ENCODE measurements at regions not wholly inside any gene's neighbourhood (a gene's known extent, or its start where the extent isn't known, plus 50 kb on each side); places are given as distances from the start of the nearest gene placed in this dataset.

DNA sequence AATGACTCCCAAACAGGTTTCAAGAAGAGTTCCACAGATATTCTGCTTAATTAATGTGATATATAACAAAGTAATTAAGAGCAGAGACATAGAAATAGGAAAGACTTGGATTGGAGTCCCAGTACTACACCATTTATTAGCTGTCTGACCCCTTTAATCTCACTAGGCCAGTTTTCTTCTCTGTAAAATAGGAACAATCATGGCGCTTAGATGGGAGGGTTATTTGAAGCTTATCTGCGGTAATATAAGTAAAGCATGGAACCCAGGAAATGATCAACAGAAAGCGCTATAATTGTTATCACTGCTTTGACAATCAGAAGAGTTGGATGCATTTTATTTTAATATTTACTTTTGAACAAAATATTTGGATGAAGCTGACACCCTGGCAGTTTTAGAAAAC is 71.3 kb upstream of the IFNE start:
- no peak overlapping the region for H3K4me2 ChIP-seq
- peaks cover 9% of the 10 kb centered on the region for H3K4me1 ChIP-seq
- H3K9me3 ChIP-seq (ENCODE audit: low read depth): no peaks in the 10 kb centered on the region
- H3K27me3 ChIP-seq: peaks cover 15% of the 10 kb centered on the region
- Mint-ChIP-seq H3K27ac (no peak overlapping the region), H3K36me3 (no peaks in the 10 kb centered on the region), H3K9me3 (no peaks in the 10 kb centered on the region), H3K4me1 (peaks cover 7% of the 10 kb centered on the region), H3K4me3 (no peak overlapping the region), H3K27me3 (ENCODE audit: insufficient read depth, low read depth) (peaks cover 4% of the 10 kb centered on the region)
- no peak overlapping the region for H3K4me3 ChIP-seq
- peaks cover 8% of the 10 kb centered on the region for H4K20me1 ChIP-seq (ENCODE audit: low read depth)
- no peak overlapping the region for H2AFZ ChIP-seq (replicated peaks)
- TF ChIP-seq EZH2 (IDR thresholded peaks at IDR 0.05): no peak
- TF ChIP-seq EZH2phosphoT487 (IDR thresholded peaks at IDR 0.05): no peak
- TF ChIP-seq, protein P1, sequence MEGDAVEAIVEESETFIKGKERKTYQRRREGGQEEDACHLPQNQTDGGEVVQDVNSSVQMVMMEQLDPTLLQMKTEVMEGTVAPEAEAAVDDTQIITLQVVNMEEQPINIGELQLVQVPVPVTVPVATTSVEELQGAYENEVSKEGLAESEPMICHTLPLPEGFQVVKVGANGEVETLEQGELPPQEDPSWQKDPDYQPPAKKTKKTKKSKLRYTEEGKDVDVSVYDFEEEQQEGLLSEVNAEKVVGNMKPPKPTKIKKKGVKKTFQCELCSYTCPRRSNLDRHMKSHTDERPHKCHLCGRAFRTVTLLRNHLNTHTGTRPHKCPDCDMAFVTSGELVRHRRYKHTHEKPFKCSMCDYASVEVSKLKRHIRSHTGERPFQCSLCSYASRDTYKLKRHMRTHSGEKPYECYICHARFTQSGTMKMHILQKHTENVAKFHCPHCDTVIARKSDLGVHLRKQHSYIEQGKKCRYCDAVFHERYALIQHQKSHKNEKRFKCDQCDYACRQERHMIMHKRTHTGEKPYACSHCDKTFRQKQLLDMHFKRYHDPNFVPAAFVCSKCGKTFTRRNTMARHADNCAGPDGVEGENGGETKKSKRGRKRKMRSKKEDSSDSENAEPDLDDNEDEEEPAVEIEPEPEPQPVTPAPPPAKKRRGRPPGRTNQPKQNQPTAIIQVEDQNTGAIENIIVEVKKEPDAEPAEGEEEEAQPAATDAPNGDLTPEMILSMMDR (IDR thresholded peaks at IDR 0.05): no peak
- no peak overlapping the region for H3K9ac ChIP-seq
- H3K36me3 ChIP-seq: no peaks in the 10 kb centered on the region
- no peak overlapping the region for H3K27ac ChIP-seq
- no peaks in the 10 kb centered on the region for H3F3A ChIP-seq (ENCODE audit: low read depth)
- DNase-seq (ENCODE audit: low spot score): no peak
- H3K79me2 ChIP-seq (ENCODE audit: low read depth): no peaks in the 10 kb centered on the region

- Histone ChIP-seq H3K9ac (no peak overlapping the region), H3K36me3 (no peaks in the 10 kb centered on the region), H4K20me1 (ENCODE audit: low read depth) (peaks cover 8% of the 10 kb centered on the region), H2AFZ (replicated peaks) (no peak overlapping the region), H3K4me2 (no peak overlapping the region), H3K27ac (no peak overlapping the region), H3K27me3 (peaks cover 26% of the 10 kb centered on the region), H3K4me1 (peaks cover 15% of the 10 kb centered on the region), H3K4me3 (no peak overlapping the region), H3K9me3 (ENCODE audit: low read depth) (no peaks in the 10 kb centered on the region), H3K79me2 (ENCODE audit: low read depth) (no peaks in the 10 kb centered on the region), H3F3A (ENCODE audit: low read depth) (no peaks in the 10 kb centered on the region)
- TF ChIP-seq EZH2 (IDR thresholded peaks at IDR 0.05): no peak
- TF ChIP-seq, protein P1 (IDR thresholded peaks at IDR 0.05): no peak
- no peak for TF ChIP-seq EZH2phosphoT487 (IDR thresholded peaks at IDR 0.05)
- H3K27me3 Mint-ChIP-seq (ENCODE audit: insufficient read depth, low read depth): peaks cover 4% of the 10 kb centered on the region
- H3K4me1 Mint-ChIP-seq: peaks cover 13% of the 10 kb centered on the region
- no peaks in the 10 kb centered on the region for H3K9me3 Mint-ChIP-seq
- no peak overlapping the region for H3K4me3 Mint-ChIP-seq
- H3K36me3 Mint-ChIP-seq: no peaks in the 10 kb centered on the region
- DNase-seq (ENCODE audit: low spot score): no peak
- H3K27ac Mint-ChIP-seq: no peak overlapping the region
These were observed 72.7 kb upstream of the IFNE start for GRCh38 chr9:21554813-21555212.

GRCh38 chr9:21555911-21556310 is 73.8 kb upstream of the IFNE start:
- H3K9me3 Mint-ChIP-seq: no peaks in the 10 kb centered on the region
- Histone ChIP-seq H3K79me2 (ENCODE audit: low read depth) (no peaks in the 10 kb centered on the region), H3K9ac (no peak overlapping the region)

More at GRCh38 chr9:21555911-21556310, 73.8 kb upstream of the IFNE start:
- Histone ChIP-seq H3K27me3 (peaks cover 37% of the 10 kb centered on the region), H3K27ac (no peak overlapping the region), H3K4me3 (no peak overlapping the region), H2AFZ (replicated peaks) (no peak overlapping the region), H3K9me3 (ENCODE audit: low read depth) (no peaks in the 10 kb centered on the region), H3K4me1 (peaks cover 15% of the 10 kb centered on the region), H3K4me2 (no peak overlapping the region), H3K36me3 (no peaks in the 10 kb centered on the region), H3F3A (ENCODE audit: low read depth) (no peaks in the 10 kb centered on the region), H4K20me1 (ENCODE audit: low read depth) (peaks cover 8% of the 10 kb centered on the region)
- Mint-ChIP-seq H3K27ac (no peak overlapping the region), H3K27me3 (ENCODE audit: insufficient read depth, low read depth) (peaks cover 7% of the 10 kb centered on the region), H3K4me3 (no peak overlapping the region), H3K4me1 (peaks cover 18% of the 10 kb centered on the region), H3K36me3 (no peaks in the 10 kb centered on the region)
- no peak for DNase-seq (ENCODE audit: low spot score)
- no peak for TF ChIP-seq EZH2 (IDR thresholded peaks at IDR 0.05)
- TF ChIP-seq EZH2phosphoT487 (IDR thresholded peaks at IDR 0.05): no peak
- TF ChIP-seq, protein P1 (IDR thresholded peaks at IDR 0.05): no peak
